ENCODE measurements at regions not wholly inside any gene's neighbourhood (a gene's known extent, or its start where the extent isn't known, plus 50 kb on each side); places are given as distances from the start of the nearest gene placed in this dataset.

- Histone ChIP-seq H3K4me2 (ENCODE audit: low read length) (no peak overlapping the region), H2AFZ (ENCODE audit: low read depth, low read length, poor library complexity, severe bottlenecking) (no peak overlapping the region), H3K4me1 (ENCODE audit: control insufficient read depth in 1 of 2, insufficient read depth in 2 of 2, low read length in 2 of 2) (no peaks in the 10 kb centered on the region), H3K27ac (ENCODE audit: low read depth, low read length) (no peak overlapping the region), H3K27me3 (ENCODE audit: insufficient read depth, low read length) (peaks cover 43% of the 10 kb centered on the region), H3K79me2 (ENCODE audit: insufficient read depth, low read length) (no peaks in the 10 kb centered on the region), H3K9ac (ENCODE audit: low read length) (no peak overlapping the region), H3K9me3 (ENCODE audit: control insufficient read depth in 1 of 2, insufficient read depth in 1 of 2, low read depth in 1 of 2, low read length in 2 of 2) (no peaks in the 10 kb centered on the region), H3K36me3 (ENCODE audit: control insufficient read depth in 1 of 2, insufficient read depth in 2 of 2, low read length in 2 of 2) (no peaks in the 10 kb centered on the region), H3K9me2 (ENCODE audit: insufficient read depth) (no peaks in the 10 kb centered on the region), H3K4me3 (replicated peaks in 1 of 2; ENCODE audit: low read depth in 1 of 2, low read length in 2 of 2) (no peak overlapping the region), H4K20me1 (ENCODE audit: insufficient read depth) (no peaks in the 10 kb centered on the region)
- ChIA-PET CTCF (no interaction called here), POLR2A (no interaction called here), RAD21 (ENCODE audit: low non-redundant PET in 1 of 2, low total read pairs in 2 of 2, uncharacterized antibody in 2 of 2, unreplicated experiment in 2 of 2) (no interaction called here)
- no peak for DNase-seq (ENCODE audit: low read depth, low spot score)
- no peak for TF ChIP-seq FOSL1 (IDR thresholded peaks at IDR 0.05; ENCODE audit: low read depth)
- BruUV-seq (replicated peaks), result no TSS peak
- intact Hi-C loops (cut with micrococcal nuclease), result no loop called here
- ATAC-seq, result no peak
Measured at GRCh38 chr6:40640599-40641227, 53.5 kb upstream of the LRFN2 start.

Data from HCT116 (cell line).